ENCODE measurements at regions not wholly inside any gene's neighbourhood (a gene's known extent, or its start where the extent isn't known, plus 50 kb on each side); places are given as distances from the start of the nearest gene placed in this dataset.
"Not testable (repeated sequence)": the region's sequence is repeated elsewhere in the genome, so short reads cannot be mapped to it uniquely, and the experiment has no call there.

DNA sequence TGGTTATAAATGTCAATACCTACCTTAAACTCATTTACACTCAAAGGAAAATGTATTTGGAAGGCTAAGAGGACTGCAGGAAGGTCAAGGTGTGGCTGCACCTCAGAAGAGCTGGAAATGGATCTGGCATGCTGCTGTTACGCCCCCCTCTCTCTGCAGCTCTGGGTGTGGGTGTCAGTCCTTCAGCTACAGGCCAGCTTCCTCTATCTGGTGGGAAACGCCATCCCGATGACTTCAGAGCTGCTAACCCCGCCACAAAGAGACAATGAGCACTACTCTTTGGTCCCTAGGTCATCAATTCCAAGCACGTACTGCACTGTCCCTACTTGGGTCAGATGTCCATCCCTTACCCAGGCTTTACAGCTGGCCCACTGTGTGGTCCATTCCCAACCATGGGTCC is 74.2 kb downstream of the TEX35 start:
- H3K4me3 ChIP-seq (ENCODE audit: control insufficient read depth in 1 of 2, extremely low read depth in 1 of 2, low read length in 1 of 2): no peak overlapping the region
- no peak overlapping the region for H3K27ac ChIP-seq (ENCODE audit: low read length)
- H3K9me3 Mint-ChIP-seq: no peaks in the 10 kb centered on the region
- no peak for DNase-seq
- H3K4me3 Mint-ChIP-seq: no peak overlapping the region
- CTCF ChIA-PET: no interaction called here
- H3K4me1 ChIP-seq (ENCODE audit: control insufficient read depth in 1 of 2, extremely low read depth in 1 of 2, insufficient read depth in 2 of 2, low read length in 2 of 2): no peaks in the 10 kb centered on the region
- no peaks in the 10 kb centered on the region for H3K36me3 Mint-ChIP-seq
- no peak overlapping the region for H3K27ac Mint-ChIP-seq
- WGBS (ENCODE audit: insufficient coverage): 87% methylated on average over 4 of the region's 5 CpGs
- POLR2A ChIA-PET: no interaction called here
- H3K27me3 ChIP-seq (replicated peaks in 1 of 2; ENCODE audit: control insufficient read depth in 2 of 2, extremely low read depth in 1 of 2, insufficient read depth in 2 of 2, low read length in 1 of 2): peaks cover 0 to 6% of the 10 kb centered on the region in 2 experiments
- H3K4me1 Mint-ChIP-seq: no peaks in the 10 kb centered on the region
- no peaks in the 10 kb centered on the region for H3K36me3 ChIP-seq (ENCODE audit: control insufficient read depth in 2 of 2, extremely low read depth in 1 of 2, insufficient read depth in 1 of 2, low read length in 1 of 2)
- ATAC-seq (replicated peaks in 1 of 4): no peak
- H3K9me3 ChIP-seq: no peaks in the 10 kb centered on the region
- peaks cover 12 to 22% of the 10 kb centered on the region in 2 donors for H3K27me3 Mint-ChIP-seq

DNA sequence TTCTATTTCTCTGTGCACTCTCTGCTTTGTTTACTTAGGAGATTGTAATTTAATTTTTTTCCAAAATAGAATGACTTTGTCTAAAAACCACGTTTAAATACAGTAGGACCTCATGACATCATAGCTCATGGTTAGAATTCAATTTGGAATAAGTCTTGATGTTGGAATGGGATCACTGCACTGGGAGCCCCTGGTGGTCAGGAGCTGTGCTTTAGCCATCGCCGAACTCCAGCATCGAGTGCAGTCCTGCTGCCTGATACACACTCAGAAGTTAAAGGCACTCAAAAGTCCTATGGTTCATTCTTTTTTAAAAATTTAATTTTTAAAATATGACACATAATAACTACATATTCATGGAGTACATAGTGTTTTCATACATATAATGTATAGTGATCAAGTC is 75.1 kb downstream of the TEX35 start:
- no peak overlapping the region for H3K27ac ChIP-seq (ENCODE audit: low read length)
- ATAC-seq (replicated peaks in 1 of 4): no peak
- H3K4me3 ChIP-seq (ENCODE audit: control insufficient read depth in 1 of 2, extremely low read depth in 1 of 2, low read length in 1 of 2): no peak overlapping the region
- Mint-ChIP-seq H3K9me3 (no peaks in the 10 kb centered on the region), H3K27me3 (peaks cover 9 to 24% of the 10 kb centered on the region in 2 donors), H3K27ac (no peak overlapping the region), H3K4me3 (no peak overlapping the region), H3K36me3 (no peaks in the 10 kb centered on the region), H3K4me1 (no peaks in the 10 kb centered on the region)
- peaks cover 0 to 6% of the 10 kb centered on the region in 2 experiments for H3K27me3 ChIP-seq (replicated peaks in 1 of 2; ENCODE audit: control insufficient read depth in 2 of 2, extremely low read depth in 1 of 2, insufficient read depth in 2 of 2, low read length in 1 of 2)
- H3K4me1 ChIP-seq (ENCODE audit: control insufficient read depth in 1 of 2, extremely low read depth in 1 of 2, insufficient read depth in 2 of 2, low read length in 2 of 2): no peaks in the 10 kb centered on the region
- no peaks in the 10 kb centered on the region for H3K36me3 ChIP-seq (ENCODE audit: control insufficient read depth in 2 of 2, extremely low read depth in 1 of 2, insufficient read depth in 1 of 2, low read length in 1 of 2)
- no peaks in the 10 kb centered on the region for H3K9me3 ChIP-seq
- DNase-seq: no peak
- whole genome bisulfite sequencing (ENCODE audit: insufficient coverage): no CpG with 5 or more reads among the region's 4 CpGs
- CTCF ChIA-PET: no interaction called here
- POLR2A ChIA-PET: no interaction called here

DNA sequence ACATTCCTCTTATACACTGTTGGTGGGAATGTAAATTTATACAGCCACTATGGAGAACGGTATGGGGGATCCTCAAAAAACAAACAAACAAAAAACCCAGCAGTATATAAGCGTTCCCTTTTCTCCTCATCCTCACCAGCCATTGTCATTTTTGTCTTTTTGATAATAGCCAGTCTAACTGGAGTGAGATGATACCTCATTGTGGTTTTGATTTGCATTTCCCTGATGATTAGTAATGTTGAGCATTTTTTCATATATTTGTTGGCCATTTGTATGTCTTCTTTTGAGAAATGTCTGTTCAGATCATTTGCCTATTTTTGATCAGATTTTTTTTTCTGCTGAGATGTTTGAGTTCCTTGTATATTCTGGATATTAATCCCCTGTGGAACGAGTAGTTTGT is 76.1 kb downstream of the TEX35 start:
- CTCF ChIA-PET: interaction anchor here in 1 of 2 donors (0.6 kb wide), 1 partner anchor 259 kb away, joined by 3 read pairs; no protein-coding TSS in a partner anchor
- H3K4me1 Mint-ChIP-seq; H3K4me3 Mint-ChIP-seq; H3K36me3 Mint-ChIP-seq; H3K27ac ChIP-seq (ENCODE audit: low read length); H3K36me3 ChIP-seq (ENCODE audit: control insufficient read depth in 2 of 2, extremely low read depth in 1 of 2, insufficient read depth in 1 of 2, low read length in 1 of 2); POLR2A ChIA-PET; H3K9me3 Mint-ChIP-seq; H3K4me1 ChIP-seq (ENCODE audit: control insufficient read depth in 1 of 2, extremely low read depth in 1 of 2, insufficient read depth in 2 of 2, low read length in 2 of 2); H3K27me3 ChIP-seq (replicated peaks in 1 of 2; ENCODE audit: control insufficient read depth in 2 of 2, extremely low read depth in 1 of 2, insufficient read depth in 2 of 2, low read length in 1 of 2); H3K9me3 ChIP-seq; ATAC-seq (replicated peaks in 1 of 4); H3K27ac Mint-ChIP-seq; H3K4me3 ChIP-seq (ENCODE audit: control insufficient read depth in 1 of 2, extremely low read depth in 1 of 2, low read length in 1 of 2); DNase-seq: not testable (repeated sequence)
- peaks cover 9 to 29% of the 10 kb centered on the region in 2 donors for H3K27me3 Mint-ChIP-seq
- WGBS (ENCODE audit: insufficient coverage): no CpG with 5 or more reads among the region's 3 CpGs

DNA sequence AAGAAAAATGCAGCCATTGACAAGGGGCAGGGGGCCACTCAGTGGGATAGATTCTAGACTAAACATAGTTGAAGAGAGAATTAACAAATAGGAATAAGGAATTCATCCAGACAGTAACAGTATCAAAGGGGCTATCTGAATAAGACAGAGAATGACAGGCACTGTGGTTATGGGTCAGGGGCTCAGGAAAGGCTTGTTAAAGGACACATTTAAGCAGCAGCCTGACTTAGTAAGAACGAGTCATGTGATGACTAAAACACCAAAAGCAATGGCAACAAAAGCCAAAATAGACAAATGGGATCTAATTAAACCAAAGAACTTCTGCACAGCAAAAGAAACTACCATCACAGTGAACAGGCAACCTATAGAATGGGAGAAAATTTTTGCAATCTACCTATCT is 78.9 kb downstream of the TEX35 start:
- CTCF ChIA-PET; H3K9me3 Mint-ChIP-seq; H3K9me3 ChIP-seq; H3K4me1 Mint-ChIP-seq; H3K27ac Mint-ChIP-seq; DNase-seq; H3K4me3 ChIP-seq (ENCODE audit: control insufficient read depth in 1 of 2, extremely low read depth in 1 of 2, low read length in 1 of 2); POLR2A ChIA-PET; H3K4me1 ChIP-seq (ENCODE audit: control insufficient read depth in 1 of 2, extremely low read depth in 1 of 2, insufficient read depth in 2 of 2, low read length in 2 of 2); H3K27me3 ChIP-seq (replicated peaks in 1 of 2; ENCODE audit: control insufficient read depth in 2 of 2, extremely low read depth in 1 of 2, insufficient read depth in 2 of 2, low read length in 1 of 2); H3K36me3 ChIP-seq (ENCODE audit: control insufficient read depth in 2 of 2, extremely low read depth in 1 of 2, insufficient read depth in 1 of 2, low read length in 1 of 2); H3K27ac ChIP-seq (ENCODE audit: low read length); H3K36me3 Mint-ChIP-seq; ATAC-seq (replicated peaks in 1 of 4); H3K4me3 Mint-ChIP-seq: not testable (repeated sequence)
- peaks cover 9 to 34% of the 10 kb centered on the region in 2 donors for H3K27me3 Mint-ChIP-seq
- no CpG with 5 or more reads among the region's 1 CpG for WGBS (ENCODE audit: insufficient coverage)

DNA sequence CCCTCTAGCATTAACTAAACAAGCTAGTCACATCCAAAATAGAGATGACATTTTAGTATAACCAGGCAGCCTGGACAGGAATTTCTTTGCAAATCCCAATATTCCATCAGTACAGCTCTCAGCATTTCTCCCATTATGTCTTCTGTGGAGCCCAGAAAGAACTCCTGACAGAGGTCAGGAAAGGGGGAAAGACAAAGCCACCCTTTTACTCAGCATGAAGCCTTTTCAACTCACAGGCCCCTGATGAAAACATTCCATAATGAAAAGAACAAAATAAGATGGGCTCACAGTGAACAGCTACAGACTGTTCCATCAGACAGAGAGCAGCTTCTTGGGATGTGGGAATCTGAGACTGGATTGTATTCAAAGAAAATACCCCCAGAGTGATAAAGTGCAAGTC is 80.6 kb downstream of the TEX35 start:
- no peak for DNase-seq
- Mint-ChIP-seq H3K27ac (no peak overlapping the region), H3K9me3 (no peaks in the 10 kb centered on the region), H3K27me3 (peaks cover 14 to 34% of the 10 kb centered on the region in 2 donors), H3K36me3 (no peaks in the 10 kb centered on the region), H3K4me1 (no peaks in the 10 kb centered on the region), H3K4me3 (no peak overlapping the region)
- H3K4me1 ChIP-seq (ENCODE audit: control insufficient read depth in 1 of 2, extremely low read depth in 1 of 2, insufficient read depth in 2 of 2, low read length in 2 of 2): no peaks in the 10 kb centered on the region
- H3K27ac ChIP-seq (ENCODE audit: low read length): no peak overlapping the region
- peaks cover 0 to 5% of the 10 kb centered on the region in 2 experiments for H3K27me3 ChIP-seq (replicated peaks in 1 of 2; ENCODE audit: control insufficient read depth in 2 of 2, extremely low read depth in 1 of 2, insufficient read depth in 2 of 2, low read length in 1 of 2)
- no peaks in the 10 kb centered on the region for H3K36me3 ChIP-seq (ENCODE audit: control insufficient read depth in 2 of 2, extremely low read depth in 1 of 2, insufficient read depth in 1 of 2, low read length in 1 of 2)
- H3K9me3 ChIP-seq: no peaks in the 10 kb centered on the region
- ChIA-PET CTCF (interaction anchor here in 1 of 2 donors (0.7 kb wide), 1 partner anchor 356 kb away, joined by 3 read pairs; no protein-coding TSS in a partner anchor), POLR2A (no interaction called here)
- no peak for ATAC-seq (replicated peaks in 1 of 4)
- no peak overlapping the region for H3K4me3 ChIP-seq (ENCODE audit: control insufficient read depth in 1 of 2, extremely low read depth in 1 of 2, low read length in 1 of 2)

DNA sequence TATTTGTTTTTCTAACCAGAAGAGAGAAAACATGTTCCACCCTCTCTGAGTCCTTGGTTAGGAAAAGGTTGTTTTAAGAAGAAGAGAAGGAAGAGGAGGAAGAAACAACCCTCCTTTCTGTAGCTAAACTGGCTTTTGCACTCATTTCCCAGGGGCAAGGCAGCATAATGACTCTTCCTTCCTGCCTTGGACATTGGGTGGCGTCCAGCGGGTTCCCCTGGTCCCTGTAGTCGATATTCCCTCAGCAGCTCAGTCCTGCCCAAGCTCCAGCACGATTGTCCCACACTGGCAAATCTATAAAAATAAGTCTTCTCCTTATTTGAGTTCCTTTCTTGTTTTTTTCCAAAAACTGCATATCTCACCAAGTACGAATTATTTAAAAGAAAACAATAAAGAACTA is 81.2 kb downstream of the TEX35 start:
- H3K9me3 Mint-ChIP-seq: no peaks in the 10 kb centered on the region
- H3K36me3 ChIP-seq (ENCODE audit: control insufficient read depth in 2 of 2, extremely low read depth in 1 of 2, insufficient read depth in 1 of 2, low read length in 1 of 2): no peaks in the 10 kb centered on the region
- H3K4me1 Mint-ChIP-seq: peaks cover 0 to under 1% (median 0%) of the 10 kb centered on the region in 3 donors
- peaks cover 13 to 33% of the 10 kb centered on the region in 2 donors for H3K27me3 Mint-ChIP-seq
- H3K27ac Mint-ChIP-seq: no peak overlapping the region
- DNase-seq: no peak
- no peaks in the 10 kb centered on the region for H3K4me1 ChIP-seq (ENCODE audit: control insufficient read depth in 1 of 2, extremely low read depth in 1 of 2, insufficient read depth in 2 of 2, low read length in 2 of 2)
- no peak overlapping the region for H3K4me3 ChIP-seq (ENCODE audit: control insufficient read depth in 1 of 2, extremely low read depth in 1 of 2, low read length in 1 of 2)
- WGBS (ENCODE audit: insufficient coverage): 89% methylated on average over 3 of the region's 5 CpGs
- peaks cover 0 to 10% of the 10 kb centered on the region in 2 experiments for H3K27me3 ChIP-seq (replicated peaks in 1 of 2; ENCODE audit: control insufficient read depth in 2 of 2, extremely low read depth in 1 of 2, insufficient read depth in 2 of 2, low read length in 1 of 2)
- H3K27ac ChIP-seq (ENCODE audit: low read length): no peak overlapping the region
- ATAC-seq (replicated peaks in 1 of 4): no peak
- H3K9me3 ChIP-seq: no peaks in the 10 kb centered on the region
- no peaks in the 10 kb centered on the region for H3K36me3 Mint-ChIP-seq
- CTCF ChIA-PET: no interaction called here
- H3K4me3 Mint-ChIP-seq: no peak overlapping the region
- POLR2A ChIA-PET: no interaction called here

DNA sequence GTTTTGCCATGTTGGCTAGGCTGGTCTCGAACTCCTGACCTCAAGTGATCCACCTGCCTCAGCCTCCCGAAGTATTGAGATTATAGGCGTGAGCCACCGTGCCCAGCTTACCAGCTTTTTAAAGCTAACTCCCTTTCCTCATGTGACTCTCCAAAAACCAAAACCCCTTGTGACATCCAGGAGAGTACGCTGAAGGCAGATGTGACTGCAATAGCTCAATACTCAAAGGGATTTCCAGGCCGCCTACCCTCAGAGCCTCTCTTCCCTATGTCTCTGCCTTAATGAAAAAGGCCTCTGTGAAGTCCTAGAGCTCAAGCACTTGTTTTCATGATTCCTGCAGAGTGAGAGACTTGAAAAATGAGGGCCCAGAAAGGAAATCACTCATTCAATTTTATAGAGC is 82.6 kb downstream of the TEX35 start:
- no peak for ATAC-seq (replicated peaks in 1 of 4)
- Histone ChIP-seq H3K27me3 (replicated peaks in 1 of 2; ENCODE audit: control insufficient read depth in 2 of 2, extremely low read depth in 1 of 2, insufficient read depth in 2 of 2, low read length in 1 of 2) (peaks cover 0 to 10% of the 10 kb centered on the region in 2 experiments), H3K36me3 (ENCODE audit: control insufficient read depth in 2 of 2, extremely low read depth in 1 of 2, insufficient read depth in 1 of 2, low read length in 1 of 2) (no peaks in the 10 kb centered on the region), H3K9me3 (no peaks in the 10 kb centered on the region), H3K4me1 (ENCODE audit: control insufficient read depth in 1 of 2, extremely low read depth in 1 of 2, insufficient read depth in 2 of 2, low read length in 2 of 2) (no peaks in the 10 kb centered on the region), H3K27ac (ENCODE audit: low read length) (no peak overlapping the region), H3K4me3 (ENCODE audit: control insufficient read depth in 1 of 2, extremely low read depth in 1 of 2, low read length in 1 of 2) (no peak overlapping the region)
- H3K9me3 Mint-ChIP-seq: no peaks in the 10 kb centered on the region
- H3K36me3 Mint-ChIP-seq: no peaks in the 10 kb centered on the region
- WGBS (ENCODE audit: insufficient coverage): 75% methylated on average over 3 of the region's 6 CpGs
- DNase-seq: no peak
- ChIA-PET CTCF (no interaction called here), POLR2A (no interaction called here)
- H3K4me3 Mint-ChIP-seq: no peak overlapping the region
- peaks cover 10 to 23% of the 10 kb centered on the region in 2 donors for H3K27me3 Mint-ChIP-seq
- H3K27ac Mint-ChIP-seq: no peak overlapping the region
- peaks cover 0 to 2% (median 0%) of the 10 kb centered on the region in 3 donors for H3K4me1 Mint-ChIP-seq

All from T-cell (primary cell).